ENCODE measurements at regions not wholly inside any gene's neighbourhood (a gene's known extent, or its start where the extent isn't known, plus 50 kb on each side); places are given as distances from the start of the nearest gene placed in this dataset.
"Not testable (repeated sequence)": the region's sequence is repeated elsewhere in the genome, so short reads cannot be mapped to it uniquely, and the experiment has no call there.

GRCh38 chr6:28831683-28832082, 92.1 kb downstream of the TRIM27 start:
- not testable (repeated sequence) for TF ChIP-seq CTCF, EP300, POLR2A (IDR thresholded peaks at IDR 0.05)

Measured in ovary (tissue), 3 donors.